GM23248 (cell line): ENCODE measurements at regions not wholly inside any gene's neighbourhood (a gene's known extent, or its start where the extent isn't known, plus 50 kb on each side); places are given as distances from the start of the nearest gene placed in this dataset.

Experiments
- DNase-seq: peaks from one replicate; pipeline ENCODE4 v3.0.0-alpha.2; 2015
- H2AFZ ChIP-seq: fragments of 200-600 bp; sonication (generic); 2 replicates; pipeline ENCODE4 v1.6.1; 2016; ENCODE audit warnings: antibody characterized with exemption
- H3F3A ChIP-seq: fragments of 200-600 bp; sonication (generic); 2 replicates; pipeline ENCODE4 v1.6.1; 2016; ENCODE audit warnings: mild to moderate bottlenecking, antibody characterized with exemption, mixed run types; ENCODE audit not compliant: insufficient read depth
- H3K27ac ChIP-seq: fragments of 200-600 bp; sonication (generic); 2 replicates; pipeline ENCODE4 v1.5.1; 2016; ENCODE audit warnings: mild to moderate bottlenecking
- H3K27me3 ChIP-seq: fragments of 200-600 bp; sonication (generic); replicated peaks from 2 replicates; pipeline ENCODE4 v1.6.1; 2016; ENCODE audit warnings: mild to moderate bottlenecking; ENCODE audit not compliant: insufficient read depth
- H3K36me3 ChIP-seq: fragments of 200-600 bp; sonication (generic); 2 replicates; pipeline ENCODE4 v1.6.1; 2016; ENCODE audit warnings: low read depth, mild to moderate bottlenecking
- H3K4me1 ChIP-seq: fragments of 200-600 bp; sonication (generic); 2 replicates; pipeline ENCODE4 v1.6.1; 2016; ENCODE audit warnings: mild to moderate bottlenecking; ENCODE audit not compliant: insufficient read depth
- H3K4me2 ChIP-seq: fragments of 200-600 bp; sonication (generic); one replicate; pipeline ENCODE4 v1.6.1; 2016; ENCODE audit warnings: mild to moderate bottlenecking; ENCODE audit not compliant: unreplicated experiment
- H3K4me3 ChIP-seq: fragments of 200-600 bp; sonication (generic); 2 replicates; pipeline ENCODE4 v1.5.1; 2016; ENCODE audit warnings: mild to moderate bottlenecking
- H3K79me2 ChIP-seq: fragments of 200-600 bp; sonication (generic); 2 replicates; pipeline ENCODE4 v1.6.1; 2016; ENCODE audit warnings: mild to moderate bottlenecking; ENCODE audit not compliant: insufficient read depth
- H3K9ac ChIP-seq: fragments of 200-600 bp; sonication (generic); 2 replicates; pipeline ENCODE4 v1.6.1; 2016; ENCODE audit warnings: mild to moderate bottlenecking
- H3K9me2 ChIP-seq: fragments of 200-600 bp; sonication (generic); 2 replicates; pipeline ENCODE4 v1.6.1; 2016; ENCODE audit warnings: mixed run types, mild to moderate bottlenecking, moderate library complexity; ENCODE audit not compliant: insufficient read depth
- H3K9me3 ChIP-seq: fragments of 200-600 bp; sonication (generic); one replicate; pipeline ENCODE4 v1.6.1; 2017; ENCODE audit warnings: low read depth
- H4K20me1 ChIP-seq: fragments of 200-600 bp; sonication (generic); 2 replicates; pipeline ENCODE4 v1.6.0; 2016; ENCODE audit not compliant: insufficient read depth
- EZH2 ChIP-seq: fragments of 200-600 bp; sonication (generic); IDR thresholded peaks from 2 replicates; pipeline ENCODE4 v1.6.1; 2018; ENCODE audit warnings: antibody characterized with exemption, mild to moderate bottlenecking; ENCODE audit not compliant: insufficient read depth, poor library complexity, severe bottlenecking
- EZH2phosphoT487 ChIP-seq: fragments of 200-600 bp; sonication (generic); IDR thresholded peaks from 2 replicates; pipeline ENCODE4 v1.6.1; 2018; ENCODE audit warnings: antibody characterized with exemption, moderate library complexity, mild to moderate bottlenecking, low read depth; ENCODE audit not compliant: insufficient read depth
- WGBS, 2 experiments: methylation state at CpG; one replicate each; pipeline ENCODE4 v1.1.6; 2015 to 2017; ENCODE audit warnings: low lambda C conversion rate in 2 of 2, low coverage in 1 of 2; ENCODE audit errors: missing lambda C conversion rate in 2 of 2; 5-methylcytosine and 5-hydroxymethylcytosine counted together
- in situ Hi-C: fragments of 300-500 bp; cut with MboI; formaldehyde crosslinking; loops from 2 replicates; pipeline ENCODE4 v1.15.0; 2020

GRCh38 chr12:98221243-98221808 lies 294.1 kb upstream of the TMPO start:
- in situ Hi-C loops: no loop called here
- Histone ChIP-seq H4K20me1 (no peaks in the 10 kb centered on the region), H3K4me2 (no peak overlapping the region), H3F3A (no peaks in the 10 kb centered on the region), H3K4me1 (no peaks in the 10 kb centered on the region), H3K9me3 (no peaks in the 10 kb centered on the region), H3K9ac (no peak overlapping the region), H3K27ac (no peak overlapping the region), H3K4me3 (no peak overlapping the region), H2AFZ (no peak overlapping the region), H3K27me3 (peaks cover 9% of the 10 kb centered on the region; the same call in 1 of the 2 replicates), H3K36me3 (no peaks in the 10 kb centered on the region), H3K9me2 (no peaks in the 10 kb centered on the region), H3K79me2 (no peaks in the 10 kb centered on the region)
- TF ChIP-seq EZH2: no peak
- no peak for TF ChIP-seq EZH2phosphoT487
- DNase-seq: no peak
- 23 to 30% methylated on average over 8 of the region's 8 CpGs for WGBS, 2 experiments

- Histone ChIP-seq H4K20me1 (no peaks in the 10 kb centered on the region), H3K27me3 (peaks cover 9% of the 10 kb centered on the region; the same call in 1 of the 2 replicates), H3K4me3 (no peak overlapping the region), H3K9me2 (no peaks in the 10 kb centered on the region), H3K4me2 (no peak overlapping the region), H3K79me2 (no peaks in the 10 kb centered on the region), H2AFZ (no peak overlapping the region), H3K27ac (no peak overlapping the region), H3K4me1 (no peaks in the 10 kb centered on the region), H3K9me3 (no peaks in the 10 kb centered on the region), H3F3A (no peaks in the 10 kb centered on the region), H3K36me3 (no peaks in the 10 kb centered on the region), H3K9ac (no peak overlapping the region)
- no peak for DNase-seq
- WGBS, 2 experiments: 2% methylated on average over 2 of the region's 2 CpGs
- in situ Hi-C loops: no loop called here
- no peak for TF ChIP-seq EZH2
- TF ChIP-seq EZH2phosphoT487: no peak
Measured at GRCh38 chr12:98222135-98222534, 293.3 kb upstream of the TMPO start.

DNA sequence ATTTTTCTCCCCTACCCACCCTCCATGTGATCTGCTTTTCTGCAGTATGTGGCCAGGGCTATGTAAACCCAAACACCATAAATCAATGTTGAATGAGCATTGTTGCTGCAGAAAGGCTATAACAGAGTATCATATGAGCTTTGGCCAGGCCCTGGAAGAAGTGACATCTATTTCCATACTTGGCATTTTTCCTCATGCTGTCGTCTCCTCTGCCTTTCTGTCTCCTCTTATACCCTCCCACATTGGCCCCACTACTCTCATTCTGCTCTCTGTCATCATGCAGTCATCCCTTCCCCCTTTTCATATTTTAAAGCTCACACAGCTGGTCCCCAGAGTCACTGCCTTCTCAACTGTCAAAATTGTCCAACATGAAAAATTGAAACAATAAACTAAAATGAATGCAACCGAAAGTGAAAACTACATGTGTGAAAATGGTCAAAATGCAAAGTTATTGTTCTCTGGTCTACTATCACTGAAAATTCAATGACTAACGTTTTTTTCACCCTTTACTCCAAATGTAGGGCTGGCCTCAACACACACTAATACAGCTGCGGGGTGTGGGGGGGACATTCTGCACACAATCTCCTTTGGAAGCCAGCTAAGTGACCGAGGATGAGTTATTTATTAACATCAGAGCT lies 290.7 kb upstream of the TMPO start:
- no peaks in the 10 kb centered on the region for H3K9me2 ChIP-seq
- no peaks in the 10 kb centered on the region for H3K9me3 ChIP-seq
- no peak overlapping the region for H3K27ac ChIP-seq
- no peaks in the 10 kb centered on the region for H3K36me3 ChIP-seq
- peaks cover 6% of the 10 kb centered on the region for H3K27me3 ChIP-seq
- H3F3A ChIP-seq: no peaks in the 10 kb centered on the region
- no peak overlapping the region for H3K9ac ChIP-seq
- no peak overlapping the region for H3K4me2 ChIP-seq
- H3K4me3 ChIP-seq: no peak overlapping the region
- no peak overlapping the region for H2AFZ ChIP-seq
- DNase-seq: no peak
- no peak for TF ChIP-seq EZH2phosphoT487
- no peak for TF ChIP-seq EZH2
- 0 to 1% methylated on average over 5 of the region's 5 CpGs for WGBS, 2 experiments
- H3K4me1 ChIP-seq: no peaks in the 10 kb centered on the region
- no peaks in the 10 kb centered on the region for H4K20me1 ChIP-seq
- in situ Hi-C loops: no loop called here
- H3K79me2 ChIP-seq: no peaks in the 10 kb centered on the region

DNA sequence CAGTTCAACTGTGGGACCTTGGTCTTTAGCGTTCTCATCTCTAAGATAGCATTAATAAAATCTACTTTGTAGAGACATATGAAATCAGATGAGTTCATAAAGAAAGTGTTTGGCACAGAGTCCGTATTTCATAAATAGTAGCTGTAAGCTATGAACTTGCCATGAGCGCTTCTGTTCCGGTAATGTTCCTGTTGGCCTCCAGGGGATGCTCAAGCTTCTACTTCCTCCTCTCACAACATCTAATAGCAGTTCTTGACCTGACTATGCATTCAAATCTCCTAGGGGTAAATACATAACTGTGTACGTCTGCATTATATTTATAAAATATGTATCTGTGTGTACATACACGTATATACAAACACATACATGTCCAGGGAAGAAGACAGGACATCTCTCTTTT lies 288.2 kb upstream of the TMPO start:
- no peaks in the 10 kb centered on the region; the same call in 1 of the 2 replicates for H3K27me3 ChIP-seq
- in situ Hi-C loops: no loop called here
- no peak overlapping the region for H3K9ac ChIP-seq
- no peaks in the 10 kb centered on the region for H3K36me3 ChIP-seq
- no peaks in the 10 kb centered on the region for H3K79me2 ChIP-seq
- no peak overlapping the region for H3K4me2 ChIP-seq
- no peaks in the 10 kb centered on the region for H3K9me3 ChIP-seq
- H3K4me3 ChIP-seq: no peak overlapping the region
- H3K27ac ChIP-seq: no peak overlapping the region
- WGBS, 2 experiments: 60 to 71% methylated on average over 6 of the region's 6 CpGs
- DNase-seq: peak; percentile 42
- H2AFZ ChIP-seq: no peak overlapping the region
- no peaks in the 10 kb centered on the region for H3K4me1 ChIP-seq
- no peaks in the 10 kb centered on the region for H3F3A ChIP-seq
- no peaks in the 10 kb centered on the region for H4K20me1 ChIP-seq
- no peak for TF ChIP-seq EZH2phosphoT487
- no peak for TF ChIP-seq EZH2
- H3K9me2 ChIP-seq: no peaks in the 10 kb centered on the region
